GM21390 (cell line): ENCODE measurements at regions not wholly inside any gene's neighbourhood (a gene's known extent, or its start where the extent isn't known, plus 50 kb on each side); places are given as distances from the start of the nearest gene placed in this dataset.

Source experiments
- ATAC-seq: cut with Tn5 transposase; IDR thresholded peaks from one replicate; pipeline ENCODE4 v1.9.1; 2021; ENCODE audit not compliant: unreplicated experiment

GRCh38 chr4:185862340-185862739 is 50.3 kb upstream of the SORBS2 start:
- no peak for ATAC-seq

GRCh38 chr4:185863946-185864345 is 52.0 kb upstream of the SORBS2 start:
- no peak for ATAC-seq

- ATAC-seq, result no peak
Measured at GRCh38 chr4:185865901-185866328, 53.9 kb upstream of the SORBS2 start.

- ATAC-seq, result no peak
Measured at GRCh38 chr4:185867770-185868169, 55.8 kb upstream of the SORBS2 start.

- ATAC-seq, result no peak
Measured at GRCh38 chr4:185868983-185869382, 57.0 kb upstream of the SORBS2 start.

- ATAC-seq, result no peak
Measured at GRCh38 chr4:185869427-185869826, 57.4 kb upstream of the SORBS2 start.

- ATAC-seq, result no peak
Measured at GRCh38 chr4:185870366-185870765, 58.4 kb upstream of the SORBS2 start.

- ATAC-seq, result no peak
Measured at GRCh38 chr4:185872747-185873380, 60.9 kb upstream of the SORBS2 start.

- ATAC-seq, result no peak
Measured at GRCh38 chr4:185874516-185875230, 62.7 kb upstream of the SORBS2 start.

GRCh38 chr4:185875316-185875907 is 63.4 kb upstream of the SORBS2 start:
- ATAC-seq, result no peak

GRCh38 chr4:185878633-185879032 is 66.6 kb upstream of the SORBS2 start:
- no peak for ATAC-seq

- no peak for ATAC-seq
Measured at GRCh38 chr4:185879666-185880312, 67.8 kb upstream of the SORBS2 start.

GRCh38 chr4:185880571-185880970 is 68.6 kb upstream of the SORBS2 start:
- ATAC-seq, result no peak

- no peak for ATAC-seq
Measured at GRCh38 chr4:185881430-185881829, 69.4 kb upstream of the SORBS2 start.

- no peak for ATAC-seq
Measured at GRCh38 chr4:185883591-185883990, 71.6 kb upstream of the SORBS2 start.

- no peak for ATAC-seq
Measured at GRCh38 chr4:185885075-185885474, 73.1 kb upstream of the SORBS2 start.

GRCh38 chr4:185885604-185886003 is 73.6 kb upstream of the SORBS2 start:
- no peak for ATAC-seq

GRCh38 chr4:185886832-185887524 is 75.0 kb upstream of the SORBS2 start:
- no peak for ATAC-seq

GRCh38 chr4:185888676-185889075 is 76.7 kb upstream of the SORBS2 start:
- no peak for ATAC-seq

- ATAC-seq, result no peak
Measured at GRCh38 chr4:185889585-185889984, 77.6 kb upstream of the SORBS2 start.

GRCh38 chr4:185890196-185890595 is 78.2 kb upstream of the SORBS2 start:
- ATAC-seq, result no peak
